A549 (cell line): ENCODE measurements at regions not wholly inside any gene's neighbourhood (a gene's known extent, or its start where the extent isn't known, plus 50 kb on each side); places are given as distances from the start of the nearest gene placed in this dataset.
A peak's percentile ranks its signal among the peaks of the same experiment; 100 is the strongest.
"Not testable (repeated sequence)": the region's sequence is repeated elsewhere in the genome, so short reads cannot be mapped to it uniquely, and the experiment has no call there.

Experiments
- ATAC-seq, 2 experiments: fragments of 200-7000 bp in 1 of 2; fragments of >200 bp in 1 of 2; cut with Nextera tagmentation in 1 of 2; cut with Tn5 transposase in 1 of 2; 3 replicates each; pipeline versions ENCODE4 v1.8.0 to v1.9.1; 2018 to 2020; ENCODE audit warnings: mild to moderate bottlenecking in 1 of 2, moderate library complexity in 1 of 2
- CTCF ChIA-PET: fragments of 300-600 bp; sonication (Branson Sonifier 250); formaldehyde crosslinking; extraction: SDS; loops from one replicate; lab custom pipeline; 2021; ENCODE audit warnings: antibody characterized with exemption, inconsistent platforms; lab: Yijun Ruan, JAX
- POLR2A ChIA-PET: fragments of 350-600 bp; formaldehyde crosslinking; extraction: SDS; loops from one replicate; lab custom pipeline; 2021; ENCODE audit warnings: antibody characterized with exemption, inconsistent platforms; lab: Yijun Ruan, JAX
- DNase-seq, 2 experiments: peaks; one replicate each; pipeline versions ENCODE4 v3.0.0 to v3.0.0-alpha.2; 2011 to 2016; ENCODE audit warnings: low read depth in 1 of 2, low spot score in 1 of 2
- FAIRE-seq: peaks from 2 replicates; lab custom pipeline; 2011; peaks lifted over from hg19 to GRCh38; lab: Jason Lieb, UNC
- H3K27ac ChIP-seq, 2 experiments: fragments of >200 bp; sonication (Bioruptor Twin); formaldehyde crosslinking; 3 replicates each; pipeline ENCODE4 v1.5.1; 2016 to 2017
- H3K4me1 ChIP-seq: fragments of >200 bp; sonication (Bioruptor Twin); formaldehyde crosslinking; 3 replicates; pipeline ENCODE4 v1.6.1; 2016
- H3K4me2 ChIP-seq: fragments of >200 bp; sonication (Bioruptor Twin); formaldehyde crosslinking; 3 replicates; pipeline ENCODE4 v1.6.1; 2016
- H3K4me3 ChIP-seq: fragments of >200 bp; sonication (Bioruptor Twin); formaldehyde crosslinking; 3 replicates; pipeline ENCODE4 v1.5.1; 2016
- H3K9me3 ChIP-seq: fragments of >200 bp; sonication (Bioruptor Twin); formaldehyde crosslinking; 3 replicates; pipeline ENCODE4 v1.6.1; 2016
- ATOH8 ChIP-seq: fragments of 250-450 bp; sonication (Bioruptor Pico); IDR thresholded peaks from 2 replicates; pipeline ENCODE4 v1.5.0; 2020; ENCODE audit warnings: low read depth, mild to moderate bottlenecking, moderate library complexity
- CEBPB ChIP-seq, 2 experiments: fragments of >200 bp in 1 of 2; sonication (Bioruptor Twin) in 1 of 2; formaldehyde crosslinking in 1 of 2; IDR thresholded peaks; 2 replicates each; pipeline ENCODE4 v1.6.1; 2012 to 2016
- EHF ChIP-seq: fragments of 250-450 bp; sonication (Bioruptor Pico); IDR thresholded peaks from 2 replicates; pipeline ENCODE4 v1.5.0; 2020; ENCODE audit warnings: mild to moderate bottlenecking
- FOXS1 ChIP-seq: fragments of 250-450 bp; sonication (Bioruptor Pico); IDR thresholded peaks from 2 replicates; pipeline ENCODE4 v1.5.0; 2020; ENCODE audit warnings: mild to moderate bottlenecking, moderate library complexity
- NPAS2 ChIP-seq: fragments of 250-450 bp; sonication (Bioruptor Pico); IDR thresholded peaks from 2 replicates; pipeline ENCODE4 v1.8.0; 2022; ENCODE audit warnings: mild to moderate bottlenecking, moderate library complexity, borderline replicate concordance
- PHF8 ChIP-seq: fragments of 200-600 bp; sonication (generic); IDR thresholded peaks from 2 replicates; pipeline ENCODE4 v1.6.1; 2016; ENCODE audit warnings: low read depth, mild to moderate bottlenecking, antibody characterized with exemption, moderate library complexity, borderline replicate concordance
- RARB ChIP-seq: fragments of 250-450 bp; sonication (Bioruptor Pico); IDR thresholded peaks from 2 replicates; pipeline ENCODE4 v1.8.0; 2021; ENCODE audit warnings: mild to moderate bottlenecking, moderate library complexity
- RCOR1 ChIP-seq: fragments of 150-350 bp; IDR thresholded peaks from 2 replicates; pipeline ENCODE4 v1.6.1; 2014; ENCODE audit warnings: antibody characterized with exemption, low read length, low read depth
- TP53 ChIP-seq: fragments of 250-450 bp; sonication (Bioruptor Pico); IDR thresholded peaks from 2 replicates; pipeline ENCODE4 v1.5.0; 2021; ENCODE audit warnings: mild to moderate bottlenecking, moderate library complexity
- ZFP36 ChIP-seq: fragments of 450-650 bp; IDR thresholded peaks from 2 replicates; pipeline ENCODE4 v1.6.1; 2014; ENCODE audit warnings: borderline replicate concordance; ENCODE audit not compliant: partially characterized antibody
- ZSCAN20 ChIP-seq: fragments of 250-450 bp; sonication (Bioruptor Pico); IDR thresholded peaks from 2 replicates; pipeline ENCODE4 v1.8.0; 2022; ENCODE audit warnings: mild to moderate bottlenecking, moderate library complexity
- WGBS: methylation state at CpG from one replicate; pipeline ENCODE4 v1.1.6; 2017; ENCODE audit errors: missing lambda C conversion rate; 5-methylcytosine and 5-hydroxymethylcytosine counted together
- TF ChIP-seq, protein P1 (sequence below): fragments of >200 bp; sonication (Bioruptor Twin); formaldehyde crosslinking; IDR thresholded peaks from 3 replicates; pipeline ENCODE4 v1.6.1; 2016
- TF ChIP-seq, protein P2 (sequence below): fragments of >200 bp; sonication (Bioruptor Twin); formaldehyde crosslinking; IDR thresholded peaks from 3 replicates; pipeline ENCODE4 v1.5.1; 2016

GRCh38 chr20:30491016-30491415 is 766.4 kb upstream of the DEFB115 start:
- WGBS = 68% methylated on average over 15 of the region's 15 CpGs
- Histone ChIP-seq H3K9me3 (no peaks in the 10 kb centered on the region), H3K4me3 (no peak overlapping the region), H3K4me2 (no peak overlapping the region)
- ATAC-seq (no peak), DNase-seq (no peak)
- CTCF ChIA-PET = no interaction called here
- POLR2A ChIA-PET = no interaction called here
- TF ChIP-seq PHF8 (no peak), RCOR1 (no peak), RARB (CRISPR knock-in tag) (no peak)
- TF ChIP-seq, protein P1, sequence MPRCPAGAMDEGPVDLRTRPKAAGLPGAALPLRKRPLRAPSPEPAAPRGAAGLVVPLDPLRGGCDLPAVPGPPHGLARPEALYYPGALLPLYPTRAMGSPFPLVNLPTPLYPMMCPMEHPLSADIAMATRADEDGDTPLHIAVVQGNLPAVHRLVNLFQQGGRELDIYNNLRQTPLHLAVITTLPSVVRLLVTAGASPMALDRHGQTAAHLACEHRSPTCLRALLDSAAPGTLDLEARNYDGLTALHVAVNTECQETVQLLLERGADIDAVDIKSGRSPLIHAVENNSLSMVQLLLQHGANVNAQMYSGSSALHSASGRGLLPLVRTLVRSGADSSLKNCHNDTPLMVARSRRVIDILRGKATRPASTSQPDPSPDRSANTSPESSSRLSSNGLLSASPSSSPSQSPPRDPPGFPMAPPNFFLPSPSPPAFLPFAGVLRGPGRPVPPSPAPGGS = no peak
- TF ChIP-seq, all 56 proteins: peak for 0
- no peak for FAIRE-seq
- Histone ChIP-seq H3K27ac (no peak overlapping the region), H3K4me1 (no peaks in the 10 kb centered on the region)

DNA sequence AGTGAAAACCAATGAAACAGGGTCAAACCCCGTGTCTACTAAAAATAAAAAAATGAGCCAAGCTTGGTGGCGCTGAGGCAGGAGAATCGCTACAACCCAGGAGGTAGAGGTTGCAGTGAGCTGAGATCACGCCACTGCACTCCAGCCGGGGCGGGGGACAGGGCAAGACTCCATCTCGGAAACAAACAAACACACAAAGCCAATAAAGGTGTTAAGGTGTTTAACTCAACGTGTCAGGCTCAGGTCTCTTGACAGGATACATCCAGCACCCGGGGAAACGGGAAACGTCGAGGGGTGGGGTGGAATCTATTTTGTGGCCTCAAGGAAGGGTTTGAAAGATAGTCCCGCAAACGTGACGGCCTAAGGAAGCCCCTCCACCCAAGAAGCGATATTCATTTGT is 760.8 kb upstream of the DEFB115 start:
- H3K4me3 ChIP-seq, H3K27ac ChIP-seq, H3K4me1 ChIP-seq, FAIRE-seq, DNase-seq, H3K4me2 ChIP-seq, POLR2A ChIA-PET, ATAC-seq, CTCF ChIA-PET, H3K9me3 ChIP-seq: not testable (repeated sequence)
- WGBS = 63% methylated on average over 16 of the region's 16 CpGs

DNA sequence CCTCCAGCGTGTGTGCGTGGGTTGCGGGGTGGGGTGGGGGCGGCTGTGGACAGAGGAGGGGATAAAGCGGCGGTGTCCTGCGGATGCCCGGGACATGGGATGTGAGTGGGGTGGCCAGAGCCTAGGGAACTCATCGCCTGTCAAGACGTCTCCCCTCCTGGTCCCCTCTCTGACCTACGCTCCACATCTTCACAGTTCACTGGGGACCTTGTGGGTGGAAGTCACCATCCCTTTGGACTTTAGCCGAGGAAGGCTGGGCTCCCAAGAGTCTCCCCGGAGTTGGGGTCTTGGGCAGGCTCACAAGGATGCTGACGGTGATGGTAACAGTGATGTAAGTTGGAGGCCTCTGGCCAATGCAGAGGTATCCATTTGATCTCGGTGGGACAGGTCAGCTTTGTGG is 760.3 kb upstream of the DEFB115 start:
- DNase-seq, H3K9me3 ChIP-seq, CTCF ChIA-PET, H3K4me1 ChIP-seq, H3K27ac ChIP-seq, H3K4me2 ChIP-seq, POLR2A ChIA-PET, H3K4me3 ChIP-seq, FAIRE-seq, ATAC-seq: not testable (repeated sequence)
- WGBS = 78% methylated on average over 10 of the region's 15 CpGs

DNA sequence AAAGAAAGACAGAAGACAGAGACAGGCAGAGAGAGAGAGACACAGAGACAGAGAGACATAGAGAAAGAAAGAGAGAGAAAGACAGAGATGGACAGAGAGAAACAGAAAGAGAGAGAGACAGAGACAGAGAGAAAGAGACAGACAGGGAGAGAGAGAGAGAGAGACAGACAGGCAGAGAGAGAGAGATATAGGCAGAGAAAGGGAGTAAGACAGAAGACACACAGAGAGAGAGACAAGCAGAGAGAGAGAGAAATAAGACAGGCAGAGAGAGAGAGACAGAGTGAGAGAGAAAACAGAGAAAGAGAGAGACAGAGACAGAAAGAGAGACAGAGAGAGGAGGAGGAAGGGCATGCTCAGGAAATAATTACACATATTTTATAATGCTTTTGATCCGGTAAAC is 758.3 kb upstream of the DEFB115 start:
- CTCF ChIA-PET = no interaction called here
- H3K9me3 ChIP-seq = no peaks in the 10 kb centered on the region
- FAIRE-seq = no peak
- H3K4me3 ChIP-seq = no peak overlapping the region
- H3K4me1 ChIP-seq = no peaks in the 10 kb centered on the region
- TF ChIP-seq ATOH8 (CRISPR knock-in tag) (no peak), EHF (CRISPR knock-in tag) (no peak), ZSCAN20 (CRISPR knock-in tag) (no peak), ZFP36 (no peak), FOXS1 (no peak), TP53 (no peak), CEBPB (IDR thresholded peaks at IDR 0.05) (no peak), NPAS2 (CRISPR knock-in tag) (no peak)
- TF ChIP-seq, protein P2, sequence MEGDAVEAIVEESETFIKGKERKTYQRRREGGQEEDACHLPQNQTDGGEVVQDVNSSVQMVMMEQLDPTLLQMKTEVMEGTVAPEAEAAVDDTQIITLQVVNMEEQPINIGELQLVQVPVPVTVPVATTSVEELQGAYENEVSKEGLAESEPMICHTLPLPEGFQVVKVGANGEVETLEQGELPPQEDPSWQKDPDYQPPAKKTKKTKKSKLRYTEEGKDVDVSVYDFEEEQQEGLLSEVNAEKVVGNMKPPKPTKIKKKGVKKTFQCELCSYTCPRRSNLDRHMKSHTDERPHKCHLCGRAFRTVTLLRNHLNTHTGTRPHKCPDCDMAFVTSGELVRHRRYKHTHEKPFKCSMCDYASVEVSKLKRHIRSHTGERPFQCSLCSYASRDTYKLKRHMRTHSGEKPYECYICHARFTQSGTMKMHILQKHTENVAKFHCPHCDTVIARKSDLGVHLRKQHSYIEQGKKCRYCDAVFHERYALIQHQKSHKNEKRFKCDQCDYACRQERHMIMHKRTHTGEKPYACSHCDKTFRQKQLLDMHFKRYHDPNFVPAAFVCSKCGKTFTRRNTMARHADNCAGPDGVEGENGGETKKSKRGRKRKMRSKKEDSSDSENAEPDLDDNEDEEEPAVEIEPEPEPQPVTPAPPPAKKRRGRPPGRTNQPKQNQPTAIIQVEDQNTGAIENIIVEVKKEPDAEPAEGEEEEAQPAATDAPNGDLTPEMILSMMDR = no peak
- H3K4me2 ChIP-seq = no peak overlapping the region
- WGBS = 86% methylated on average over 1 of the region's 1 CpG
- DNase-seq = no peak
- POLR2A ChIA-PET = no interaction called here
- no peak for ATAC-seq
- no peak overlapping the region for H3K27ac ChIP-seq

GRCh38 chr20:30499716-30500446 is 757.6 kb upstream of the DEFB115 start:
- H3K9me3 ChIP-seq, POLR2A ChIA-PET, ATAC-seq, H3K4me1 ChIP-seq, H3K4me3 ChIP-seq, FAIRE-seq, DNase-seq: not testable (repeated sequence)
- H3K27ac ChIP-seq = peak overlapping the region; percentile 50 to 73; a peak in 4 of 6 replicates
- peak overlapping the region; percentile 76 for H3K4me2 ChIP-seq
- CTCF ChIA-PET = interaction anchor here (1.0 kb wide), 1 partner anchor 14 kb away, joined by 3 read pairs; no protein-coding TSS in a partner anchor
- WGBS = 63% methylated on average over 19 of the region's 26 CpGs
